A549 (cell line): ENCODE measurements at regions not wholly inside any gene's neighbourhood (a gene's known extent, or its start where the extent isn't known, plus 50 kb on each side); places are given as distances from the start of the nearest gene placed in this dataset.

Experiments used
- CHD4 ChIP-seq: fragments of 200-600 bp; sonication (generic); IDR thresholded peaks from 2 replicates; pipeline ENCODE4 v1.6.1; 2016; ENCODE audit warnings: antibody characterized with exemption, mild to moderate bottlenecking, borderline replicate concordance
- EP300 ChIP-seq, 2 experiments: fragments of >200 bp; sonication (Bioruptor Twin); formaldehyde crosslinking; IDR thresholded peaks; 2 replicates in 1 of 2; 3 replicates in 1 of 2; pipeline ENCODE4 v1.6.1; 2016 to 2017
- ESRRA ChIP-seq: fragments of 150-350 bp; IDR thresholded peaks from 2 replicates; pipeline ENCODE4 v1.6.1; 2014; ENCODE audit warnings: mild to moderate bottlenecking, low read length, borderline replicate concordance
- HDAC2 ChIP-seq: fragments of 200-600 bp; sonication (generic); IDR thresholded peaks from 2 replicates; pipeline ENCODE4 v1.6.1; 2016
- JUN ChIP-seq, 2 experiments: fragments of >200 bp; sonication (Bioruptor Twin); formaldehyde crosslinking; IDR thresholded peaks; 2 replicates in 1 of 2; 3 replicates in 1 of 2; pipeline ENCODE4 v1.6.1; 2016 to 2017
- MAZ ChIP-seq: fragments of 150-350 bp; IDR thresholded peaks from 2 replicates; pipeline ENCODE4 v1.6.1; 2014; ENCODE audit warnings: antibody characterized with exemption, low read depth, low read length, borderline replicate concordance
- MYC ChIP-seq: IDR thresholded peaks from 2 replicates; pipeline ENCODE4 v1.6.1; 2012; ENCODE audit warnings: mild to moderate bottlenecking, inconsistent platforms, low read length, improper control_type of control experiment, borderline replicate concordance
- RARB ChIP-seq: fragments of 250-450 bp; sonication (Bioruptor Pico); IDR thresholded peaks from 2 replicates; pipeline ENCODE4 v1.8.0; 2021; ENCODE audit warnings: mild to moderate bottlenecking, moderate library complexity
- TF ChIP-seq, protein P1 (sequence below): fragments of >200 bp; sonication (Bioruptor Twin); formaldehyde crosslinking; IDR thresholded peaks from 3 replicates; pipeline ENCODE4 v1.5.1; 2016
- TF ChIP-seq, protein P2 (sequence below): fragments of 450-650 bp; IDR thresholded peaks from 2 replicates; pipeline ENCODE4 v1.6.1; 2014; ENCODE audit warnings: antibody characterized with exemption
- TF ChIP-seq, protein P3 (sequence below): fragments of 200-600 bp; sonication (generic); IDR thresholded peaks from 2 replicates; pipeline ENCODE4 v1.6.1; 2016; ENCODE audit warnings: antibody characterized with exemption, mild to moderate bottlenecking, moderate library complexity
- TF ChIP-seq, protein P4 (sequence below): IDR thresholded peaks from 2 replicates; pipeline ENCODE4 v1.6.1; 2012

DNA sequence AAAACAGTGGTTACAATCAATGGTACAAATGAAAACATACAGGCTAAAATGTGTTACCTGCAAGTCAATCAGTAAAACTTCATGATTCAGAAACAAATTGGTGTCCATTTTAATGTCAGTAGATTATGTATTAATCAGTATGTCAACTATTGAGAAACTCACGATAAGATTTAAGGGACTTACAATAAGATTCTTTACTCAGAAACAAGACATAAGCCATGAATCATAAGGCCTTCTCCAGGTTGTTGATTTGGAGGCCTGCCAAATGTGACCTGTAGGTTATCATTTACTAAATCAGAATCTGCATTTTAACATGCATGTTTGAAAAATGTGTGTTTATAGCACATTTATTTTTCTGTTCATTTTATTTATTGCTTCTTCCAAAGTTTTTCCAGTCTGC, 623.1 kb downstream of the CCDC85A start:
- TF ChIP-seq, protein P1, sequence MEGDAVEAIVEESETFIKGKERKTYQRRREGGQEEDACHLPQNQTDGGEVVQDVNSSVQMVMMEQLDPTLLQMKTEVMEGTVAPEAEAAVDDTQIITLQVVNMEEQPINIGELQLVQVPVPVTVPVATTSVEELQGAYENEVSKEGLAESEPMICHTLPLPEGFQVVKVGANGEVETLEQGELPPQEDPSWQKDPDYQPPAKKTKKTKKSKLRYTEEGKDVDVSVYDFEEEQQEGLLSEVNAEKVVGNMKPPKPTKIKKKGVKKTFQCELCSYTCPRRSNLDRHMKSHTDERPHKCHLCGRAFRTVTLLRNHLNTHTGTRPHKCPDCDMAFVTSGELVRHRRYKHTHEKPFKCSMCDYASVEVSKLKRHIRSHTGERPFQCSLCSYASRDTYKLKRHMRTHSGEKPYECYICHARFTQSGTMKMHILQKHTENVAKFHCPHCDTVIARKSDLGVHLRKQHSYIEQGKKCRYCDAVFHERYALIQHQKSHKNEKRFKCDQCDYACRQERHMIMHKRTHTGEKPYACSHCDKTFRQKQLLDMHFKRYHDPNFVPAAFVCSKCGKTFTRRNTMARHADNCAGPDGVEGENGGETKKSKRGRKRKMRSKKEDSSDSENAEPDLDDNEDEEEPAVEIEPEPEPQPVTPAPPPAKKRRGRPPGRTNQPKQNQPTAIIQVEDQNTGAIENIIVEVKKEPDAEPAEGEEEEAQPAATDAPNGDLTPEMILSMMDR, result no peak
- TF ChIP-seq JUN (IDR thresholded peaks at IDR 0.05), result no peak
- TF ChIP-seq RARB (CRISPR knock-in tag), result no peak
- TF ChIP-seq, protein P2, sequence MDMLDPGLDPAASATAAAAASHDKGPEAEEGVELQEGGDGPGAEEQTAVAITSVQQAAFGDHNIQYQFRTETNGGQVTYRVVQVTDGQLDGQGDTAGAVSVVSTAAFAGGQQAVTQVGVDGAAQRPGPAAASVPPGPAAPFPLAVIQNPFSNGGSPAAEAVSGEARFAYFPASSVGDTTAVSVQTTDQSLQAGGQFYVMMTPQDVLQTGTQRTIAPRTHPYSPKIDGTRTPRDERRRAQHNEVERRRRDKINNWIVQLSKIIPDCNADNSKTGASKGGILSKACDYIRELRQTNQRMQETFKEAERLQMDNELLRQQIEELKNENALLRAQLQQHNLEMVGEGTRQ, result no peak
- TF ChIP-seq EP300 (IDR thresholded peaks at IDR 0.05), result no peak; a peak in 1 of 5 replicates
- TF ChIP-seq, protein P3, sequence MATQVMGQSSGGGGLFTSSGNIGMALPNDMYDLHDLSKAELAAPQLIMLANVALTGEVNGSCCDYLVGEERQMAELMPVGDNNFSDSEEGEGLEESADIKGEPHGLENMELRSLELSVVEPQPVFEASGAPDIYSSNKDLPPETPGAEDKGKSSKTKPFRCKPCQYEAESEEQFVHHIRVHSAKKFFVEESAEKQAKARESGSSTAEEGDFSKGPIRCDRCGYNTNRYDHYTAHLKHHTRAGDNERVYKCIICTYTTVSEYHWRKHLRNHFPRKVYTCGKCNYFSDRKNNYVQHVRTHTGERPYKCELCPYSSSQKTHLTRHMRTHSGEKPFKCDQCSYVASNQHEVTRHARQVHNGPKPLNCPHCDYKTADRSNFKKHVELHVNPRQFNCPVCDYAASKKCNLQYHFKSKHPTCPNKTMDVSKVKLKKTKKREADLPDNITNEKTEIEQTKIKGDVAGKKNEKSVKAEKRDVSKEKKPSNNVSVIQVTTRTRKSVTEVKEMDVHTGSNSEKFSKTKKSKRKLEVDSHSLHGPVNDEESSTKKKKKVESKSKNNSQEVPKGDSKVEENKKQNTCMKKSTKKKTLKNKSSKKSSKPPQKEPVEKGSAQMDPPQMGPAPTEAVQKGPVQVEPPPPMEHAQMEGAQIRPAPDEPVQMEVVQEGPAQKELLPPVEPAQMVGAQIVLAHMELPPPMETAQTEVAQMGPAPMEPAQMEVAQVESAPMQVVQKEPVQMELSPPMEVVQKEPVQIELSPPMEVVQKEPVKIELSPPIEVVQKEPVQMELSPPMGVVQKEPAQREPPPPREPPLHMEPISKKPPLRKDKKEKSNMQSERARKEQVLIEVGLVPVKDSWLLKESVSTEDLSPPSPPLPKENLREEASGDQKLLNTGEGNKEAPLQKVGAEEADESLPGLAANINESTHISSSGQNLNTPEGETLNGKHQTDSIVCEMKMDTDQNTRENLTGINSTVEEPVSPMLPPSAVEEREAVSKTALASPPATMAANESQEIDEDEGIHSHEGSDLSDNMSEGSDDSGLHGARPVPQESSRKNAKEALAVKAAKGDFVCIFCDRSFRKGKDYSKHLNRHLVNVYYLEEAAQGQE, result no peak
- TF ChIP-seq MYC, result no peak
- TF ChIP-seq ESRRA, result no peak
- no peak for TF ChIP-seq HDAC2
- no peak for TF ChIP-seq MAZ
- TF ChIP-seq CHD4, result no peak
- TF ChIP-seq, protein P4, sequence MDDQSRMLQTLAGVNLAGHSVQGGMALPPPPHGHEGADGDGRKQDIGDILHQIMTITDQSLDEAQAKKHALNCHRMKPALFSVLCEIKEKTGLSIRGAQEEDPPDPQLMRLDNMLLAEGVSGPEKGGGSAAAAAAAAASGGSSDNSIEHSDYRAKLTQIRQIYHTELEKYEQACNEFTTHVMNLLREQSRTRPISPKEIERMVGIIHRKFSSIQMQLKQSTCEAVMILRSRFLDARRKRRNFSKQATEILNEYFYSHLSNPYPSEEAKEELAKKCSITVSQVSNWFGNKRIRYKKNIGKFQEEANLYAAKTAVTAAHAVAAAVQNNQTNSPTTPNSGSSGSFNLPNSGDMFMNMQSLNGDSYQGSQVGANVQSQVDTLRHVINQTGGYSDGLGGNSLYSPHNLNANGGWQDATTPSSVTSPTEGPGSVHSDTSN, result no peak
